ENCODE measurements at regions not wholly inside any gene's neighbourhood (a gene's known extent, or its start where the extent isn't known, plus 50 kb on each side); places are given as distances from the start of the nearest gene placed in this dataset.

- Histone ChIP-seq H3K36me3 (ENCODE audit: control insufficient read depth, insufficient read depth, low read length) (no peaks in the 10 kb centered on the region), H4K20me1 (replicated peaks; ENCODE audit: control insufficient read depth, insufficient read depth, low read length) (no peaks in the 10 kb centered on the region), H2AFZ (ENCODE audit: low read depth, low read length) (no peak overlapping the region), H3K4me3 (no peak overlapping the region), H3K9me1 (ENCODE audit: control insufficient read depth, insufficient read depth, low read length) (no peaks in the 10 kb centered on the region), H3K9ac (ENCODE audit: insufficient read depth in 1 of 2, low read depth in 2 of 2, low read length in 2 of 2) (no peak overlapping the region), H3K27me3 (ENCODE audit: control insufficient read depth in 2 of 2, insufficient read depth in 2 of 2, low read length in 2 of 2) (no peaks in the 10 kb centered on the region), H3K79me2 (ENCODE audit: control insufficient read depth, insufficient read depth, low read length) (no peaks in the 10 kb centered on the region), H3K4me1 (replicated peaks in 1 of 2; ENCODE audit: control insufficient read depth in 2 of 2, insufficient read depth in 2 of 2, low read length in 2 of 2) (no peaks in the 10 kb centered on the region), H3K4me2 (ENCODE audit: insufficient read depth, low read length) (no peak overlapping the region), H3K9me3 (replicated peaks; ENCODE audit: control insufficient read depth, insufficient read depth, low read depth, low read length) (no peaks in the 10 kb centered on the region), H3K27ac (ENCODE audit: extremely low read depth, low read depth, low read length) (no peak overlapping the region)
- DNase-seq (ENCODE audit: extremely low read depth in 1 of 4, low spot score in 3 of 4) (no peak), FAIRE-seq (no peak), ATAC-seq (no peak)
- in situ Hi-C loops (cut with MboI) (no loop called here), intact Hi-C loops (cut with micrococcal nuclease) (no loop called here)
- BruUV-seq (replicated peaks) = no TSS peak
- TF ChIP-seq FOXJ2 (tag; IDR thresholded peaks at IDR 0.05) (no peak), ZNF398 (CRISPR knock-in tag; IDR thresholded peaks at IDR 0.05) (no peak), XRCC5 (IDR thresholded peaks at IDR 0.05; ENCODE audit: low read depth, low read length) (no peak), ESRRA (IDR thresholded peaks at IDR 0.05; ENCODE audit: borderline replicate concordance, low read depth) (no peak), ZNF449 (CRISPR knock-in tag; IDR thresholded peaks at IDR 0.05) (no peak), NCOA6 (IDR thresholded peaks at IDR 0.05) (no peak), SIN3B (IDR thresholded peaks at IDR 0.05; ENCODE audit: low read depth) (no peak), ZBTB9 (CRISPR knock-in tag; IDR thresholded peaks at IDR 0.05) (no peak)
- POLR2A ChIA-PET = no interaction called here
- CTCF ChIA-PET (ENCODE audit: low intra/inter-chr PET ratio) = no interaction called here
- 0% methylated on average over 4 of the region's 4 CpGs for WGBS (ENCODE audit: insufficient coverage, low coverage, missing lambda C conversion rate)
These were observed 259.6 kb upstream of the DPPA4 start for GRCh38 chr3:109596991-109597390.

Data from K562 (cell line).